ENCODE measurements at regions not wholly inside any gene's neighbourhood (a gene's known extent, or its start where the extent isn't known, plus 50 kb on each side); places are given as distances from the start of the nearest gene placed in this dataset.

- TF ChIP-seq GATA2 (IDR thresholded peaks at IDR 0.05; ENCODE audit: low read depth, low read length), result no peak
- TF ChIP-seq GATA3 (IDR thresholded peaks at IDR 0.05; ENCODE audit: low read depth, low read length), result no peak
These were observed 500.2 kb upstream of the CDH6 start for GRCh38 chr5:30693326-30693725.
